GM12864 (cell line): ENCODE measurements at regions not wholly inside any gene's neighbourhood (a gene's known extent, or its start where the extent isn't known, plus 50 kb on each side); places are given as distances from the start of the nearest gene placed in this dataset.

ENCODE experiments used
- DNase-seq: peaks from one replicate; pipeline ENCODE4 v3.0.0-alpha.2; 2011; ENCODE audit warnings: low read depth
- H3K4me3 ChIP-seq: 2 replicates; pipeline ENCODE4 v1.5.1; 2011; ENCODE audit warnings: mild to moderate bottlenecking, low read depth, low read length, control low read depth
- CTCF ChIP-seq: IDR thresholded peaks from 2 replicates; pipeline ENCODE4 v1.5.1; 2011; ENCODE audit warnings: low read depth, mild to moderate bottlenecking, moderate library complexity, low read length, control low read depth, inconsistent platforms; ENCODE audit errors: missing control alignments

DNA sequence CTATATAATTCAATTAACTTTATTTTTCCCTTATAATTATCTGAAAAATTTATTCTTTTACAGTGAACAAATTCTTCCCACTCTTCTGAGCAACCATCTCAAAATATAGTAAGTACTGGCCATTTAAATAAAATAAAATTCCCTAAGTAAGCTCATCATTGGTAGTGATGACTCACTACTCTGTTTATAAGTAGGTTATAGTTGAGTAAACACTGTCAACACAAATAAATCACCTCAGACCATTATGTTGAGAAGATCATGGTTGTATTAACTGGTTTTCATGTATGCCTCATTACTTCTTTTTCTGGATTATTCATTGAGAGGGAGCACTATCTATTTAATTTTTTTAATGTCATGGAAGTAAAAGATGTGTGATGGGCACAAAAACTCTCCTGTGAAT lies 220.5 kb downstream of the SEC23A start:
- no peak for TF ChIP-seq CTCF
- DNase-seq = no peak

GRCh38 chr14:38880643-38881524 lies 222.2 kb downstream of the SEC23A start:
- no peak for DNase-seq
- H3K4me3 ChIP-seq = no peak overlapping the region

More for the DNA sequence above, 220.5 kb downstream of the SEC23A start:
- no peak overlapping the region for H3K4me3 ChIP-seq

DNA sequence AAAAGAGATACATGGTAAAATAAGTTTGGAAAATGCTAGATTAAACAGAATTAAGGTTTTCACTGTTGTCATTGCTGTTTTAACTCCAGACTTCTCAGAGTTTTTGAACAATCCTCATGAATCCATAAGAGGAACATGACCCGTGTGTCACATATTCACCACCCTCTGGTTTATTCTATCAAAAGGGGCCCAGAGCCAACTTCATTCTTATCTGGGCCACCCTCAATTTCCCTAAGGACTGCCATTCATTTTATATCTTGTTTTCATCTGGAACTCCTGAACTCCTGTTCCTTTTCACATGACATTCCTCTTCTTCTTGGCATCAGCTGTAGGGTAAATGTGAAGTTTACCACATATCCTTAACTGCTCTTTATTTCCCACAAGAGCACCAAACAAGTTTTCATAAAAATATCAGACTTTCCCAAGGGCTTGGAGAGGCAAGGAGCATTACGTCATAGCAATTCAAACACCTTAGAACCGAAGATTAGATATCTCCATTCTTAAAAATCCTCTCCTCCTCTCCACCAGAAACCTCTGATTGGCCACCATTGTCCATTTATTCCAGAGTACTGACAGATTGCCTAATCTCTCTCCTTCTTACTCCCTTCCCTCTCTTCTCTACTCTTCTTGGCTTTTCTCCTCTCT lies 225.2 kb downstream of the SEC23A start:
- no peak for TF ChIP-seq CTCF
- no peak overlapping the region for H3K4me3 ChIP-seq
- no peak for DNase-seq

More at GRCh38 chr14:38880643-38881524, 222.2 kb downstream of the SEC23A start:
- TF ChIP-seq CTCF = no peak

DNA sequence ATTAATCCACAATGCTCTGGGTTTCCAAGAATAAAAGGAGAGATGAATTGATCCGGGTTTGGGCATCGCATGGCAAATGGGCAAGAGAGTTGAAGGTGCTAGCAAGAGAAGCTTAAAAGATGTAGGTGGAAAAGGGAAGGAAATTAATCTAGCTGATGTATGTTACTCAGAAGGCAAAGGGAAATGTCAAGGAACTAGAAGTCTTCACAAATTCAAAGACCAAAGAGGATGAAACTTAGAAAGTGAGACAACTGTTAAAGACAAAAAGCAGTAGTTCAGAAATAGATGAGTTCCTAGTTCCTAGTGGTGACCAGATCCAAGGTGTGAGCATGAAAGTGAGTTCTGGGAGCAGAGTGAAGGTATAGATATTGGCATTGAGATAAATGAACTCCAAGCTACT lies 228.3 kb downstream of the SEC23A start:
- H3K4me3 ChIP-seq = no peak overlapping the region
- no peak for TF ChIP-seq CTCF
- DNase-seq = no peak

DNA sequence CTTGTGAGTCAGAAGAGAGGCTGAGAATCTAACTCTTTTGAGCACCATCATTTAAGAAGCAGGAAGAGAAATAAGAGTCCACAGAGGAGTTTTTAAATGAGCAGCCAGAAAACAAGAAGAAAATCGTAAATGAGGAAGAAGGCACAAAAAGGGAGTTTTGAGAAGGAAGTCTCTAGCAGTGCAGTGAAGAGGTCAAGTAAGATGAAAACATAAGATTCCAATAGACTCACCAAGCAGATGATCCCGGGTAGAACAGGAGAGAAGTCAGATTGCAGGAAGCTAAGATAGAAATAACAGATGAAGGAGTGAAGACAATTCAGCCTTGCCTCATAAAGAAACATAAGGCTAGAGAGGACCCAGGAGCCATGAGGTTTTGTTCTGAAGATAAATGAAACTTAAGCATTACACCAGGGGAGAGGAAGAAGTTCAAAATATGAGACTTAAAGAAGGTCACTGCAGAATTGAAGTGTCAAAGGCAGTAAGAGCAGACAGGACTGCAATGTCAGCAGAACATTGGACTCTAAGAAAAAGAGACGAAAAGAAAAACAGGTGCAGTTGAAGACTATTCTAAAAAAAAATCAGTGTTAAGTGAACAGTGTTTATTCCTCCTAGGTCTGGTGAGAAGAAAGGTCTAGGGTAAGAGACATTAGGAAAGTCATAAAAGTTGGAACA lies 229.0 kb downstream of the SEC23A start:
- H3K4me3 ChIP-seq = no peak overlapping the region
- no peak for TF ChIP-seq CTCF
- DNase-seq = no peak

GRCh38 chr14:38870296-38870836 lies 232.7 kb downstream of the SEC23A start:
- no peak for DNase-seq
- TF ChIP-seq CTCF = no peak
- H3K4me3 ChIP-seq = no peak overlapping the region
